Gastroesophageal sphincter (tissue), 4 donors: ENCODE measurements at regions not wholly inside any gene's neighbourhood (a gene's known extent, or its start where the extent isn't known, plus 50 kb on each side); places are given as distances from the start of the nearest gene placed in this dataset.

Experiments used
- ATAC-seq: fragments of 150-250 bp; one replicate; pipeline ENCODE4 v1.9.1; 2016; ENCODE audit warnings: mild to moderate bottlenecking, moderate library complexity
- H3K27ac ChIP-seq, 4 donors: fragments of 200-600 bp; sonication (generic) in 3 of 4; 1 replicate in 3 of 4; 2 replicates in 1 of 4; pipeline ENCODE4 v1.5.1; 2016 to 2019
- H3K27me3 ChIP-seq: fragments of 200-600 bp; sonication (generic); one replicate; pipeline ENCODE4 v1.5.1; 2019
- H3K36me3 ChIP-seq, 2 donors: fragments of 200-600 bp; sonication (generic); one replicate each; pipeline ENCODE4 v1.5.1; 2019; ENCODE audit warnings: control low read depth in 1 of 2
- H3K4me1 ChIP-seq, 3 donors: fragments of 200-600 bp; sonication (generic); 1 replicate in 2 of 3; 2 replicates in 1 of 3; pipeline ENCODE4 v1.5.1; 2016 to 2019; ENCODE audit warnings: control low read depth in 2 of 3
- H3K4me3 ChIP-seq, 2 donors: fragments of 200-600 bp; sonication (generic); one replicate each; pipeline ENCODE4 v1.5.1; 2019; ENCODE audit warnings: mild to moderate bottlenecking in 1 of 2, moderate library complexity in 1 of 2
- H3K9me3 ChIP-seq, 3 donors: fragments of 200-600 bp; sonication (generic); one replicate each; pipeline ENCODE4 v1.5.1; 2017 to 2019; ENCODE audit warnings: control low read depth in 2 of 3
- EP300 ChIP-seq: sonication (generic); formaldehyde crosslinking; IDR thresholded peaks from one replicate; pipeline ENCODE4 v1.6.1; 2017; ENCODE audit warnings: antibody characterized with exemption, mild to moderate bottlenecking
- POLR2A ChIP-seq, 2 donors: fragments of 450-650 bp; IDR thresholded peaks; one replicate each; pipeline ENCODE4 v1.6.1; 2017; ENCODE audit warnings: antibody characterized with exemption in 2 of 2, mild to moderate bottlenecking in 2 of 2, moderate library complexity in 1 of 2
- POLR2AphosphoS5 ChIP-seq: sonication (generic); formaldehyde crosslinking; IDR thresholded peaks from one replicate; pipeline ENCODE4 v1.6.1; 2017; ENCODE audit warnings: antibody characterized with exemption
- WGBS, 2 donors: methylation state at CpG; one replicate each; pipeline ENCODE4 v1.1.5; 2018; ENCODE audit warnings: low coverage in 1 of 2; 5-methylcytosine and 5-hydroxymethylcytosine counted together
- TF ChIP-seq, protein P1 (sequence below), 4 experiments: fragments of 200-600 bp in 2 of 4; fragments of 450-650 bp in 2 of 4; sonication (generic) in 1 of 4; IDR thresholded peaks; one replicate each; pipeline ENCODE4 v1.5.1; 2017 to 2019; ENCODE audit warnings: antibody characterized with exemption in 4 of 4, mild to moderate bottlenecking in 2 of 4, moderate library complexity in 2 of 4

GRCh38 chr10:23718946-23719345 is 280.1 kb downstream of the OTUD1 start:
- H3K4me3 ChIP-seq: no peak overlapping the region
- no peaks in the 10 kb centered on the region for H3K9me3 ChIP-seq
- H3K4me1 ChIP-seq: no peaks in the 10 kb centered on the region
- no peaks in the 10 kb centered on the region for H3K27me3 ChIP-seq
- ATAC-seq: no peak
- WGBS, 2 donors: 52 to 83% methylated on average over 1 to 3 of the region's 3 CpGs
- no peak overlapping the region for H3K27ac ChIP-seq
- TF ChIP-seq POLR2AphosphoS5: no peak
- no peak for TF ChIP-seq POLR2A (IDR thresholded peaks at IDR 0.05)
- TF ChIP-seq EP300: no peak
- TF ChIP-seq, protein P1, sequence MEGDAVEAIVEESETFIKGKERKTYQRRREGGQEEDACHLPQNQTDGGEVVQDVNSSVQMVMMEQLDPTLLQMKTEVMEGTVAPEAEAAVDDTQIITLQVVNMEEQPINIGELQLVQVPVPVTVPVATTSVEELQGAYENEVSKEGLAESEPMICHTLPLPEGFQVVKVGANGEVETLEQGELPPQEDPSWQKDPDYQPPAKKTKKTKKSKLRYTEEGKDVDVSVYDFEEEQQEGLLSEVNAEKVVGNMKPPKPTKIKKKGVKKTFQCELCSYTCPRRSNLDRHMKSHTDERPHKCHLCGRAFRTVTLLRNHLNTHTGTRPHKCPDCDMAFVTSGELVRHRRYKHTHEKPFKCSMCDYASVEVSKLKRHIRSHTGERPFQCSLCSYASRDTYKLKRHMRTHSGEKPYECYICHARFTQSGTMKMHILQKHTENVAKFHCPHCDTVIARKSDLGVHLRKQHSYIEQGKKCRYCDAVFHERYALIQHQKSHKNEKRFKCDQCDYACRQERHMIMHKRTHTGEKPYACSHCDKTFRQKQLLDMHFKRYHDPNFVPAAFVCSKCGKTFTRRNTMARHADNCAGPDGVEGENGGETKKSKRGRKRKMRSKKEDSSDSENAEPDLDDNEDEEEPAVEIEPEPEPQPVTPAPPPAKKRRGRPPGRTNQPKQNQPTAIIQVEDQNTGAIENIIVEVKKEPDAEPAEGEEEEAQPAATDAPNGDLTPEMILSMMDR (IDR thresholded peaks at IDR 0.05): no peak
- no peaks in the 10 kb centered on the region for H3K36me3 ChIP-seq

DNA sequence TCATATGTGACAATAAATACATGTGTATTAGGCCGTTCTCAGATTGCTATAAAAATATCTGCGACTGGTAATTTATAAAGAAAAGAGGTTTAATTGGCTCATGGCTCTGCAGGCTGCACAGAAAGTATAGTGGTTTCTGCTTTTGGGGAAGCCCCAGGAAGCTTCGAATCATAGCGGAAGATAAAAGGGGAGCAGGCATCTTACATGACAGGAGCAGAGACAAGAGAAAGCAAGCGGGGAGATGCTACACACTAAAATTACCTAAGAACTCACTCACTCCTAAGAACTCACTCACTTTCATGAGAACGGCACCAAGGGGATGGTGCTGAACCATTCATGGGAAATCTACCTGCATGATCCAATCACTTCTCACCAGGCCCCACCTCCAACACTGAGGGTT is 284.9 kb downstream of the OTUD1 start:
- H3K4me3 ChIP-seq: no peak overlapping the region

DNA sequence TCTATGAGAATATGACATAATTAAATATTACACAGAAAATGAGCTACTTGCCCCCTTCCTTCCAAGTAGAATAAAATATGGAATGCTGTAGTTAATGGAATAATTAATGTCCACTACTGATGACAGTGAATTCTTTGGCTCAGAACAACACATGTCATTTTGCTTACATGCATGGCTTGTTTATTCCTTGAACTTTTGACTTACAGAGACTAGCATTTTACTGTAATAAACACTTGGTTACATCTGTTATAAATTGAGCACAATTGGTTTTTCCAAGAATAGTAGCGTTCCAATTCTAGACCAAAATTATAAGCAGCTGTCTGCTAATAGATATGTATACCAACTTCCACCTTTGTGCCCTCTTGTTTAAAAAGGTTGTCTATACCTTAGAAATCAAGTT is 286.7 kb downstream of the OTUD1 start:
- ATAC-seq: no peak
- 47 to 81% methylated on average over 1 of the region's 1 CpG for WGBS, 2 donors
- Histone ChIP-seq H3K36me3 (no peaks in the 10 kb centered on the region), H3K27ac (no peak overlapping the region), H3K4me3 (no peak overlapping the region), H3K9me3 (peaks cover 0 to 12% (median 0%) of the 10 kb centered on the region in 3 donors), H3K27me3 (no peaks in the 10 kb centered on the region), H3K4me1 (no peaks in the 10 kb centered on the region)
- no peak for TF ChIP-seq POLR2AphosphoS5
- TF ChIP-seq, protein P1 (IDR thresholded peaks at IDR 0.05): no peak
- no peak for TF ChIP-seq EP300
- TF ChIP-seq POLR2A (IDR thresholded peaks at IDR 0.05): no peak

More for the DNA sequence above, 284.9 kb downstream of the OTUD1 start:
- H3K27ac ChIP-seq: no peak overlapping the region
- no peak for ATAC-seq
- TF ChIP-seq, protein P1 (IDR thresholded peaks at IDR 0.05): no peak
- TF ChIP-seq EP300: no peak
- no peak for TF ChIP-seq POLR2AphosphoS5
- TF ChIP-seq POLR2A (IDR thresholded peaks at IDR 0.05): no peak
- WGBS, 2 donors: 75 to 82% methylated on average over 6 of the region's 6 CpGs
- H3K27me3 ChIP-seq: no peaks in the 10 kb centered on the region
- peaks cover 0 to 3% (median 0%) of the 10 kb centered on the region in 3 donors for H3K9me3 ChIP-seq
- no peaks in the 10 kb centered on the region for H3K36me3 ChIP-seq
- H3K4me1 ChIP-seq: no peaks in the 10 kb centered on the region

DNA sequence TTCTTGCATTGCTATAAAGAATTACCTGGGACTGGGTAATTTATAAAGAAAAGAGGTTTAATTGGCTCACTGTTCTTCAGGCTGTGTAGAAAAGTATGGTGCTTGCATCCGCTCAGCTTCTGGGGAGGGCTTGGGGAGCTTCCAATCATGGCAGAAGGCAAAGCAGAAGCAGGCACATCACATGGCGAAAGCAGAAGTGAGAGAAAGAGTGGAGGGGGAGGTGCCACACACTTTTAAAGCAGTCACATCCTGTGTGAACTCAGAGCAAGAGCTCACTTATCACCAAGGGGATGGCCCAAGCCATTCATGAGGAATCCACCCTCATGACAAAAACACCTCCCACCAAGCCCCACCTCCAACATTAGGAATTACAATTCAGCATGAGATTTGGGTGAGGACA is 303.5 kb downstream of the OTUD1 start:
- H3K4me1 ChIP-seq: no peaks in the 10 kb centered on the region
- TF ChIP-seq POLR2AphosphoS5 (no peak), EP300 (no peak), POLR2A (IDR thresholded peaks at IDR 0.05) (no peak)
- TF ChIP-seq, protein P1 (IDR thresholded peaks at IDR 0.05): no peak

DNA sequence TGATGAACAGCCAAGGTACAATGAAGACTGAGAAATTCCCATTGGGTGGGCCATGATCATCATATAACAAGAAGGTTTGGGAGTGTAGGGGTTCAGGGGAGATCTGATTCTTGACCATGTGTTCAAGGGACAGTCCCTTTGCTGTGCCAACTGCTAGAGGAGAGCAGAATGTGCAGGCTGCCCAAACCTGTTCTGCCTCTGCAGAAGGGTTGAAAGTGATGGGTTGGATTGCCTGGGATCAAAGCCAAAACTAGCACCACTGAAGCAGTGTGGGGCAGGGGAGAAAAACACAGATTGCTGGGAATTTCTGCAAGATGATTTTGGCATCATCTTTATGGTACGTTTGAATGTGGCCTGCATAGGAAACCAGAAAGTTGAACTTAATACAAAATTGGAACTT is 303.9 kb downstream of the OTUD1 start:
- TF ChIP-seq POLR2AphosphoS5 (no peak), POLR2A (IDR thresholded peaks at IDR 0.05) (no peak), EP300 (no peak)
- TF ChIP-seq, protein P1 (IDR thresholded peaks at IDR 0.05): no peak
- 33% methylated on average over 1 of the region's 1 CpG; no CpG with 5 or more reads in 1 of the 2 donors for WGBS, 2 donors

More for the DNA sequence above, 303.5 kb downstream of the OTUD1 start:
- H3K27ac ChIP-seq: no peak overlapping the region
- H3K9me3 ChIP-seq: no peaks in the 10 kb centered on the region
- no peaks in the 10 kb centered on the region for H3K36me3 ChIP-seq
- peaks cover 13% of the 10 kb centered on the region for H3K27me3 ChIP-seq
- 71 to 83% methylated on average over 1 to 2 of the region's 2 CpGs for WGBS, 2 donors
- no peak for ATAC-seq
- H3K4me3 ChIP-seq: no peak overlapping the region

More for the DNA sequence above, 303.9 kb downstream of the OTUD1 start:
- no peak for ATAC-seq
- Histone ChIP-seq H3K27me3 (peaks cover 13% of the 10 kb centered on the region), H3K4me1 (no peaks in the 10 kb centered on the region), H3K4me3 (no peak overlapping the region), H3K36me3 (no peaks in the 10 kb centered on the region), H3K9me3 (no peaks in the 10 kb centered on the region), H3K27ac (no peak overlapping the region)
